Myocyte (in vitro differentiated cells): ENCODE measurements at regions not wholly inside any gene's neighbourhood (a gene's known extent, or its start where the extent isn't known, plus 50 kb on each side); places are given as distances from the start of the nearest gene placed in this dataset.

Experiments used
- DNase-seq: peaks from one replicate; pipeline ENCODE4 v3.0.0-alpha.2; 2012; ENCODE audit warnings: low read depth

GRCh38 chr2:15789381-15790062, 150.8 kb upstream of the MYCN start:
- DNase-seq, result no peak

- DNase-seq, result no peak
Measured at GRCh38 chr2:15790326-15790725, 150.0 kb upstream of the MYCN start.

- DNase-seq, result no peak
Measured at GRCh38 chr2:15790838-15791237, 149.5 kb upstream of the MYCN start.

GRCh38 chr2:15791294-15791693, 149.1 kb upstream of the MYCN start:
- DNase-seq, result no peak

GRCh38 chr2:15792331-15792730, 148.0 kb upstream of the MYCN start:
- no peak for DNase-seq

- no peak for DNase-seq
Measured at GRCh38 chr2:15793078-15793913, 147.1 kb upstream of the MYCN start.

GRCh38 chr2:15793978-15794377, 146.4 kb upstream of the MYCN start:
- DNase-seq, result no peak

GRCh38 chr2:15794608-15795134, 145.7 kb upstream of the MYCN start:
- no peak for DNase-seq

- DNase-seq, result no peak
Measured at GRCh38 chr2:15795426-15795825, 144.9 kb upstream of the MYCN start.

GRCh38 chr2:15796167-15796942, 144.0 kb upstream of the MYCN start:
- no peak for DNase-seq

GRCh38 chr2:15797231-15797938, 143.0 kb upstream of the MYCN start:
- DNase-seq, result no peak

GRCh38 chr2:15797939-15798281, 142.4 kb upstream of the MYCN start:
- no peak for DNase-seq

- DNase-seq, result no peak
Measured at GRCh38 chr2:15798701-15799431, 141.5 kb upstream of the MYCN start.

GRCh38 chr2:15799432-15799827, 140.9 kb upstream of the MYCN start:
- DNase-seq, result no peak

- no peak for DNase-seq
Measured at GRCh38 chr2:15800495-15801329, 139.6 kb upstream of the MYCN start.

- no peak for DNase-seq
Measured at GRCh38 chr2:15801439-15801838, 138.9 kb upstream of the MYCN start.

- no peak for DNase-seq
Measured at GRCh38 chr2:15801904-15802303, 138.4 kb upstream of the MYCN start.

GRCh38 chr2:15802657-15803542, 137.4 kb upstream of the MYCN start:
- DNase-seq, result no peak
